HepG2 (cell line): ENCODE measurements at regions not wholly inside any gene's neighbourhood (a gene's known extent, or its start where the extent isn't known, plus 50 kb on each side); places are given as distances from the start of the nearest gene placed in this dataset.

ENCODE experiments used
- ATAC-seq: fragments of 200-7000 bp; cut with Tn5 transposase; 3 replicates; pipeline ENCODE4 v1.9.1; 2020; ENCODE audit warnings: mild to moderate bottlenecking, moderate library complexity
- BruUV-seq: library from RNA; stranded (reverse); fragments of 400-500 nt; replicated peaks from 2 replicates; lab custom pipeline; 2021; lab: Mats Ljungman, UMichigan
- CTCF ChIA-PET: fragments of 300-600 bp; formaldehyde crosslinking; extraction: SDS; loops from one replicate; lab custom pipeline; 2021; ENCODE audit warnings: low total read pairs, inconsistent platforms, low intra/inter-chr PET ratio; lab: Yijun Ruan, JAX
- POLR2A ChIA-PET: fragments of 350-600 bp; sonication (Branson Sonifier 250); formaldehyde crosslinking; loops from one replicate; lab custom pipeline; 2020; ENCODE audit warnings: antibody characterized with exemption, inconsistent platforms; lab: Yijun Ruan, JAX
- DNase-seq: peaks from one replicate; pipeline ENCODE4 v3.0.0-alpha.2; 2015; ENCODE audit warnings: low spot score
- FAIRE-seq: peaks from 3 replicates; lab custom pipeline; 2011; peaks lifted over from hg19 to GRCh38; lab: Jason Lieb, UNC
- H2AFZ ChIP-seq: one replicate; pipeline ENCODE4 v1.6.1; 2011; ENCODE audit warnings: low read length, inconsistent platforms
- H3K27ac ChIP-seq: fragments of 300-600 bp; 3 replicates; pipeline ENCODE4 v1.8.0; 2011; ENCODE audit warnings: mixed run types, mild to moderate bottlenecking, mixed read lengths, low read length, inconsistent platforms; ENCODE audit not compliant: insufficient read depth; ENCODE audit errors: extremely low read length
- H3K27me3 ChIP-seq, 2 experiments: fragments of 200-600 bp in 1 of 2; 2 replicates in 1 of 2; 3 replicates in 1 of 2; pipeline versions ENCODE4 v1.6.0 to v1.8.0; 2011; ENCODE audit warnings: low read length in 2 of 2, mild to moderate bottlenecking in 2 of 2, moderate library complexity in 2 of 2, inconsistent platforms in 1 of 2; ENCODE audit not compliant: insufficient read depth in 2 of 2, control insufficient read depth in 1 of 2
- H3K36me3 ChIP-seq, 2 experiments: fragments of 200-600 bp in 1 of 2; replicated peaks in 1 of 2; 2 replicates in 1 of 2; 3 replicates in 1 of 2; pipeline versions ENCODE4 v1.5.1 to v1.8.0; 2011; ENCODE audit warnings: low read length in 2 of 2, inconsistent platforms in 1 of 2; ENCODE audit not compliant: insufficient read depth in 2 of 2, control insufficient read depth in 1 of 2
- H3K4me1 ChIP-seq: 2 replicates; pipeline ENCODE4 v1.5.1; 2012; ENCODE audit warnings: low read length, inconsistent platforms; ENCODE audit not compliant: insufficient read depth
- H3K4me2 ChIP-seq: 2 replicates; pipeline ENCODE4 v1.6.0; 2011; ENCODE audit warnings: low read depth, low read length, inconsistent platforms
- H3K4me3 ChIP-seq, 3 experiments: fragments of 200-600 bp in 1 of 3; sonication (generic), shearing (Covaris generic) in 1 of 3; replicated peaks in 1 of 3; 2 replicates each; pipeline ENCODE4 v1.5.1; 2011 to 2016; ENCODE audit warnings: low read length in 3 of 3, inconsistent platforms in 2 of 3, low read depth in 2 of 3, mild to moderate bottlenecking in 2 of 3, control low read depth in 1 of 3, mixed read lengths in 1 of 3; ENCODE audit not compliant: insufficient read depth in 1 of 3
- H3K79me2 ChIP-seq: one replicate; pipeline ENCODE4 v1.6.1; 2011; ENCODE audit warnings: low read length, inconsistent platforms; ENCODE audit not compliant: insufficient read depth
- H3K9ac ChIP-seq: 2 replicates; pipeline ENCODE4 v1.6.0; 2011; ENCODE audit warnings: mild to moderate bottlenecking, low read depth, low read length, inconsistent platforms; ENCODE audit not compliant: insufficient read depth
- H3K9me3 ChIP-seq: 2 replicates; pipeline ENCODE4 v1.5.1; 2012; ENCODE audit warnings: mild to moderate bottlenecking, low read length
- H4K20me1 ChIP-seq: 2 replicates; pipeline ENCODE4 v1.6.0; 2011; ENCODE audit warnings: inconsistent platforms, mild to moderate bottlenecking, low read length, moderate library complexity; ENCODE audit not compliant: insufficient read depth
- BORCS8-MEF2B ChIP-seq: sonication (generic); formaldehyde crosslinking; IDR thresholded peaks from 2 replicates; pipeline ENCODE4 v1.8.0; 2022; ENCODE audit warnings: mild to moderate bottlenecking, missing genetic modification reagents
- HNF1B ChIP-seq: sonication (generic); formaldehyde crosslinking; IDR thresholded peaks from 2 replicates; pipeline ENCODE4 v1.5.1; 2020; ENCODE audit warnings: mild to moderate bottlenecking, moderate library complexity, missing genetic modification reagents
- MBNL3 ChIP-seq: fragments of 250-450 bp; sonication (Bioruptor Pico); conservative IDR thresholded peaks from 2 replicates; pipeline ENCODE4 v1.8.0; 2022; ENCODE audit warnings: mild to moderate bottlenecking, inconsistent platforms
- MXD4 ChIP-seq: IDR thresholded peaks from 2 replicates; pipeline ENCODE4 v1.6.1; 2016; ENCODE audit warnings: mild to moderate bottlenecking, missing biosample characterization, missing genetic modification reagents
- NCOA2 ChIP-seq: sonication (generic); formaldehyde crosslinking; IDR thresholded peaks from 2 replicates; pipeline ENCODE4 v1.8.0; 2022; ENCODE audit warnings: inconsistent platforms
- PBX2 ChIP-seq: IDR thresholded peaks from 2 replicates; pipeline ENCODE4 v1.6.1; 2016; ENCODE audit warnings: control low read depth
- REPIN1 ChIP-seq: sonication (generic); formaldehyde crosslinking; IDR thresholded peaks from 2 replicates; pipeline ENCODE4 v1.8.0; 2022; ENCODE audit warnings: missing genetic modification reagents, low read depth, mild to moderate bottlenecking, borderline replicate concordance
- THAP8 ChIP-seq: sonication (generic); formaldehyde crosslinking; IDR thresholded peaks from 2 replicates; pipeline ENCODE4 v1.5.1; 2020; ENCODE audit warnings: missing genetic modification reagents, mild to moderate bottlenecking, borderline replicate concordance
- ZNF143 ChIP-seq: sonication (generic); formaldehyde crosslinking; IDR thresholded peaks from 2 replicates; pipeline ENCODE4 v1.4.0; 2020; ENCODE audit warnings: missing genetic modification reagents
- ZNF207 ChIP-seq: fragments of 450-650 bp; IDR thresholded peaks from 2 replicates; pipeline ENCODE4 v1.6.1; 2016; ENCODE audit warnings: antibody characterized with exemption, borderline replicate concordance
- ZNF430 ChIP-seq: sonication (generic); formaldehyde crosslinking; IDR thresholded peaks from 2 replicates; pipeline ENCODE4 v1.9.0; 2021; ENCODE audit warnings: mild to moderate bottlenecking, missing genetic modification reagents
- ZNF567 ChIP-seq: sonication (generic); formaldehyde crosslinking; IDR thresholded peaks from 2 replicates; pipeline ENCODE4 v1.8.1; 2023; ENCODE audit warnings: mild to moderate bottlenecking, missing genetic modification reagents, borderline replicate concordance
- ZNF646 ChIP-seq: sonication (generic); formaldehyde crosslinking; IDR thresholded peaks from 2 replicates; pipeline ENCODE4 v1.9.0; 2021; ENCODE audit warnings: mild to moderate bottlenecking, missing genetic modification reagents
- WGBS: methylation state at CpG from one replicate; pipeline ENCODE4 v1.1.6; 2017; ENCODE audit warnings: low lambda C conversion rate; 5-methylcytosine and 5-hydroxymethylcytosine counted together
- in situ Hi-C: cut with HindIII; loops from 2 replicates; pipeline ENCODE4 v1.10.0; 2017; ENCODE audit warnings: low pct_unique_long_range_greater_than_20kb; ENCODE audit not compliant: extremely low pct_ligation_motif_present
- intact Hi-C: fragments of 100-400 bp; cut with micrococcal nuclease; formaldehyde crosslinking; loops from one replicate; pipeline ENCODE4 v1.10.0; 2022; ENCODE audit not compliant: unreplicated experiment

GRCh38 chr21:28150778-28151177 is 841.9 kb downstream of the LTN1 start (continued):
- TF ChIP-seq HNF1B (no peak), NCOA2 (CRISPR knock-in tag) (no peak), MBNL3 (CRISPR knock-in tag) (no peak), ZNF143 (CRISPR knock-in tag) (no peak), THAP8 (CRISPR knock-in tag) (no peak), ZNF207 (no peak)

- Histone ChIP-seq H3K27me3 (no peaks in the 10 kb centered on the region), H3K4me3 (no peak overlapping the region), H2AFZ (no peak overlapping the region), H3K36me3 (no peaks in the 10 kb centered on the region), H3K9me3 (peaks cover 54% of the 10 kb centered on the region), H3K4me1 (no peaks in the 10 kb centered on the region), H3K4me2 (no peak overlapping the region), H3K9ac (no peak overlapping the region), H3K27ac (no peak overlapping the region), H4K20me1 (no peaks in the 10 kb centered on the region), H3K79me2 (no peaks in the 10 kb centered on the region)
- intact Hi-C loops (no loop called here), in situ Hi-C loops (no loop called here)
- ATAC-seq (no peak), FAIRE-seq (no peak), DNase-seq (no peak)
- WGBS, result 5% methylated on average over 4 of the region's 4 CpGs
- BruUV-seq, result no TSS peak
- POLR2A ChIA-PET, result no interaction called here
- CTCF ChIA-PET, result no interaction called here
- TF ChIP-seq REPIN1, result no peak
- no peak for TF ChIP-seq ZNF430 (CRISPR knock-in tag)
- TF ChIP-seq ZNF567 (CRISPR knock-in tag), result no peak
- TF ChIP-seq PBX2, result no peak
- TF ChIP-seq ZNF143 (CRISPR knock-in tag), result no peak
- no peak for TF ChIP-seq MXD4 (CRISPR knock-in tag)
- TF ChIP-seq BORCS8-MEF2B (CRISPR knock-in tag), result no peak
- no peak for TF ChIP-seq ZNF646 (CRISPR knock-in tag)
Observed at GRCh38 chr21:28148400-28149064, 844.1 kb downstream of the LTN1 start.
